ENCODE measurements at regions not wholly inside any gene's neighbourhood (a gene's known extent, or its start where the extent isn't known, plus 50 kb on each side); places are given as distances from the start of the nearest gene placed in this dataset.

DNA sequence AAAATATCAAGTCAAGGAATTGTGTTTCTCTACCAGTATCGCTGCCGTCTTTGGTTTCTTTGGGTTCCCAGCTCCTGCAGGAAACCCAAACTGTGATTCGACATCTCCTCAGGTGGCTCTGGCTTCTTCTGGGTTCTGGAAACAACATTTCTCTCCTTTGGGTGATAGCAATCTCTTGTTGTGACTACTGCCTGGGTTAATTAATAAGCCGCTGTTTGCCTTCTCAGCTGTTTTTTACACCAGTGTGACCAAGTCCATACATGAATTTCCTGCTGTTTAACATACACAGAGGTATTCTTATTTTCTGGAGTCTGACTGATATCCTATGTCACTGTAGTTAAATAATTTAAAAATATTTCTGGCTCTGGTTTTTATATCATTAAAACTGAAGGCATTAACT, 112.5 kb upstream of the DCC start:
- no peaks in the 10 kb centered on the region for H3K27me3 ChIP-seq (ENCODE audit: control insufficient read depth in 2 of 2, insufficient read depth in 2 of 2, low read length in 2 of 2)
- BruUV-seq (replicated peaks): no TSS peak
- H3K4me3 ChIP-seq: no peak overlapping the region
- no peak for DNase-seq (ENCODE audit: extremely low read depth in 1 of 4, low spot score in 3 of 4)
- H2AFZ ChIP-seq (ENCODE audit: low read depth, low read length): no peak overlapping the region
- H3K9me3 ChIP-seq (replicated peaks; ENCODE audit: control insufficient read depth, insufficient read depth, low read depth, low read length): no peaks in the 10 kb centered on the region
- H3K9ac ChIP-seq (ENCODE audit: insufficient read depth in 1 of 2, low read depth in 2 of 2, low read length in 2 of 2): no peak overlapping the region
- no peak overlapping the region for H3K27ac ChIP-seq (ENCODE audit: extremely low read depth, low read depth, low read length)
- CTCF ChIA-PET (ENCODE audit: low intra/inter-chr PET ratio): no interaction called here
- POLR2A ChIA-PET: no interaction called here
- H3K36me3 ChIP-seq (ENCODE audit: control insufficient read depth, insufficient read depth, low read length): no peaks in the 10 kb centered on the region
- no peaks in the 10 kb centered on the region for H3K4me1 ChIP-seq (replicated peaks in 1 of 2; ENCODE audit: control insufficient read depth in 2 of 2, insufficient read depth in 2 of 2, low read length in 2 of 2)
- no peak for FAIRE-seq
- no peak for ATAC-seq
- intact Hi-C loops (cut with micrococcal nuclease): no loop called here
- no peak overlapping the region for H3K4me2 ChIP-seq (ENCODE audit: insufficient read depth, low read length)
- 6% methylated on average over 4 of the region's 4 CpGs for WGBS (ENCODE audit: insufficient coverage, low coverage, missing lambda C conversion rate)
- TF ChIP-seq, protein P1, sequence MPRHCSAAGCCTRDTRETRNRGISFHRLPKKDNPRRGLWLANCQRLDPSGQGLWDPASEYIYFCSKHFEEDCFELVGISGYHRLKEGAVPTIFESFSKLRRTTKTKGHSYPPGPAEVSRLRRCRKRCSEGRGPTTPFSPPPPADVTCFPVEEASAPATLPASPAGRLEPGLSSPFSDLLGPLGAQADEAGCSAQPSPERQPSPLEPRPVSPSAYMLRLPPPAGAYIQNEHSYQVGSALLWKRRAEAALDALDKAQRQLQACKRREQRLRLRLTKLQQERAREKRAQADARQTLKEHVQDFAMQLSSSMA (CRISPR knock-in tag; IDR thresholded peaks at IDR 0.05): no peak
- TF ChIP-seq BCOR (IDR thresholded peaks at IDR 0.05): no peak
- no peak for TF ChIP-seq POLR3G (IDR thresholded peaks at IDR 0.05; ENCODE audit: extremely low read depth, insufficient read length, insufficient replicate concordance)
- TF ChIP-seq PHF21A (IDR thresholded peaks at IDR 0.05; ENCODE audit: borderline replicate concordance, low read depth): no peak
- no peak for TF ChIP-seq RHOXF2B (CRISPR knock-in tag; conservative IDR thresholded peaks at IDR 0.05)
- no peak for TF ChIP-seq ETV6 (IDR thresholded peaks at IDR 0.05; ENCODE audit: borderline replicate concordance in 1 of 2, low read depth in 2 of 2, low read length in 1 of 2)
- no peak for TF ChIP-seq ETV6 (CRISPR knock-in tag; IDR thresholded peaks at IDR 0.05; ENCODE audit: borderline replicate concordance)
- TF ChIP-seq, protein P2, sequence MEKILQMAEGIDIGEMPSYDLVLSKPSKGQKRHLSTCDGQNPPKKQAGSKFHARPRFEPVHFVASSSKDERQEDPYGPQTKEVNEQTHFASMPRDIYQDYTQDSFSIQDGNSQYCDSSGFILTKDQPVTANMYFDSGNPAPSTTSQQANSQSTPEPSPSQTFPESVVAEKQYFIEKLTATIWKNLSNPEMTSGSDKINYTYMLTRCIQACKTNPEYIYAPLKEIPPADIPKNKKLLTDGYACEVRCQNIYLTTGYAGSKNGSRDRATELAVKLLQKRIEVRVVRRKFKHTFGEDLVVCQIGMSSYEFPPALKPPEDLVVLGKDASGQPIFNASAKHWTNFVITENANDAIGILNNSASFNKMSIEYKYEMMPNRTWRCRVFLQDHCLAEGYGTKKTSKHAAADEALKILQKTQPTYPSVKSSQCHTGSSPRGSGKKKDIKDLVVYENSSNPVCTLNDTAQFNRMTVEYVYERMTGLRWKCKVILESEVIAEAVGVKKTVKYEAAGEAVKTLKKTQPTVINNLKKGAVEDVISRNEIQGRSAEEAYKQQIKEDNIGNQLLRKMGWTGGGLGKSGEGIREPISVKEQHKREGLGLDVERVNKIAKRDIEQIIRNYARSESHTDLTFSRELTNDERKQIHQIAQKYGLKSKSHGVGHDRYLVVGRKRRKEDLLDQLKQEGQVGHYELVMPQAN (IDR thresholded peaks at IDR 0.05; ENCODE audit: borderline replicate concordance): no peak
- TF ChIP-seq STAT5B (CRISPR knock-in tag; IDR thresholded peaks at IDR 0.05): no peak
- no peak for TF ChIP-seq GABPA (tag; conservative IDR thresholded peaks at IDR 0.05; ENCODE audit: low read depth)
- TF ChIP-seq RBM22 (IDR thresholded peaks at IDR 0.05; ENCODE audit: low read depth, low read length, poor library complexity, severe bottlenecking): no peak
- TF ChIP-seq ZNF3 (CRISPR knock-in tag; IDR thresholded peaks at IDR 0.05): no peak
- TF ChIP-seq ZNF384 (IDR thresholded peaks at IDR 0.05; ENCODE audit: low read depth, low read length): no peak
- no peak for TF ChIP-seq TAF7 (tag; IDR thresholded peaks at IDR 0.05)
- no peaks in the 10 kb centered on the region for H3K79me2 ChIP-seq (ENCODE audit: control insufficient read depth, insufficient read depth, low read length)
- no peaks in the 10 kb centered on the region for H4K20me1 ChIP-seq (replicated peaks; ENCODE audit: control insufficient read depth, insufficient read depth, low read length)
- no peaks in the 10 kb centered on the region for H3K9me1 ChIP-seq (ENCODE audit: control insufficient read depth, insufficient read depth, low read length)
- in situ Hi-C loops (cut with MboI): no loop called here

All from K562 (cell line).